ENCODE measurements at regions not wholly inside any gene's neighbourhood (a gene's known extent, or its start where the extent isn't known, plus 50 kb on each side); places are given as distances from the start of the nearest gene placed in this dataset.
A peak's percentile ranks its signal among the peaks of the same experiment; 100 is the strongest.
"Not testable (repeated sequence)": the region's sequence is repeated elsewhere in the genome, so short reads cannot be mapped to it uniquely, and the experiment has no call there.

GRCh38 chr13:48859272-48860105, 116.2 kb upstream of the FNDC3A start:
- Histone ChIP-seq H3K36me3 (ENCODE audit: insufficient read depth, low read length) (no peaks in the 10 kb centered on the region), H3K4me1 (ENCODE audit: insufficient read depth, low read length) (peaks cover 5% of the 10 kb centered on the region), H3K27me3 (ENCODE audit: insufficient read depth, low read length) (no peaks in the 10 kb centered on the region), H2AFZ (ENCODE audit: low read depth, low read length) (peak overlapping the region; percentile 87), H3K9me3 (ENCODE audit: low read length) (no peaks in the 10 kb centered on the region), H3K4me3 (ENCODE audit: low read length) (no peak overlapping the region)

DNA sequence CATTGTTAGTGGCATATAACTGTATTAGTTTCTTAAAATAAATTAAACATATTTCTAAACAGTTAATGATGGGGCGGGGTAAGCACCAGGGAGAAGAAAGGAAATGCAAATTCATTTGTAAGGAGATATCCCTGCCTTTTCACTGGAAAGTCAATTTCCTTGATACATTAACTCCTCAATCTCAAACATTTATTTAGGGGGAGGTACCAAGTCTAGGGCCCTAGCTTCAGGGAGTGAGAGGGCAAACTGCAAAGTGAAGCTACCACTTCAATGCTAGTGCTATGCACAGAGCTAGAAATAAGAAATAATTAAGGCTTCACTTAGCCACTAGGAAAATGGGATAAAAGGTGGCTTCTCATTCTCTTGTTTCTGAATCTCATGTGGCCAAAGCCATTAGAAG, 115.3 kb upstream of the FNDC3A start:
- Histone ChIP-seq H3K4me3 (ENCODE audit: low read length) (no peak overlapping the region), H3K9me3 (ENCODE audit: low read length) (no peaks in the 10 kb centered on the region), H3K36me3 (ENCODE audit: insufficient read depth, low read length) (no peaks in the 10 kb centered on the region), H3K27me3 (ENCODE audit: insufficient read depth, low read length) (no peaks in the 10 kb centered on the region), H2AFZ (ENCODE audit: low read depth, low read length) (no peak overlapping the region), H3K4me1 (ENCODE audit: insufficient read depth, low read length) (peaks cover 5% of the 10 kb centered on the region)

GRCh38 chr13:48862572-48862971, 113.1 kb upstream of the FNDC3A start:
- Histone ChIP-seq H3K4me3 (ENCODE audit: low read length) (no peak overlapping the region), H3K36me3 (ENCODE audit: insufficient read depth, low read length) (no peaks in the 10 kb centered on the region), H2AFZ (ENCODE audit: low read depth, low read length) (no peak overlapping the region), H3K27me3 (ENCODE audit: insufficient read depth, low read length) (no peaks in the 10 kb centered on the region), H3K4me1 (ENCODE audit: insufficient read depth, low read length) (peaks cover 5% of the 10 kb centered on the region), H3K9me3 (ENCODE audit: low read length) (no peaks in the 10 kb centered on the region)

DNA sequence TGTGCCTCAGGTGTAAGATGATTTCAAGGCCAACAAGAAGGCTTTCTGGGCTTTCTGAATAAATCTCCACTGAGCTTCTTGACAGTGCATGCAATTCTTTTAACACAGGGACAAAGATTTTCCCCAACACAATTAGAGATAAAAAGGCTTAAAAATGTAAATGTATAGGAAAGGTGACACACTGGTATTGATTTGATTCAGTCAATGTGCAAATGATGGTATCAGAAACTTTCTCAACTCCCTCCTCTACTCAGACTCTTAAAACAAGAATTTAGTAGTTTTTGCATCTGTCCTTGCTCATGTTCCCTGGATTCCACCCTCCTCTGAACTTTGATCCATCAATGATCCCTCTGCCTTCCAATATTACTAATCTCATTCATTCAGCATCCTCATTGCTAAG, 111.6 kb upstream of the FNDC3A start:
- H3K36me3 ChIP-seq (ENCODE audit: insufficient read depth, low read length) = no peaks in the 10 kb centered on the region
- no peak overlapping the region for H3K4me3 ChIP-seq (ENCODE audit: low read length)
- H3K27me3 ChIP-seq (ENCODE audit: insufficient read depth, low read length) = no peaks in the 10 kb centered on the region
- no peak overlapping the region for H2AFZ ChIP-seq (ENCODE audit: low read depth, low read length)
- no peaks in the 10 kb centered on the region for H3K4me1 ChIP-seq (ENCODE audit: insufficient read depth, low read length)
- no peaks in the 10 kb centered on the region for H3K9me3 ChIP-seq (ENCODE audit: low read length)

- H3K9me3 ChIP-seq (ENCODE audit: low read length) = no peaks in the 10 kb centered on the region
- H3K27me3 ChIP-seq (ENCODE audit: insufficient read depth, low read length) = no peaks in the 10 kb centered on the region
- no peaks in the 10 kb centered on the region for H3K4me1 ChIP-seq (ENCODE audit: insufficient read depth, low read length)
- no peak overlapping the region for H2AFZ ChIP-seq (ENCODE audit: low read depth, low read length)
- no peaks in the 10 kb centered on the region for H3K36me3 ChIP-seq (ENCODE audit: insufficient read depth, low read length)
- no peak overlapping the region for H3K4me3 ChIP-seq (ENCODE audit: low read length)
These were observed 109.5 kb upstream of the FNDC3A start for GRCh38 chr13:48866249-48866648.

GRCh38 chr13:48873081-48873480, 102.6 kb upstream of the FNDC3A start:
- Histone ChIP-seq H3K4me3 (ENCODE audit: low read length) (no peak overlapping the region), H3K36me3 (ENCODE audit: insufficient read depth, low read length) (no peaks in the 10 kb centered on the region), H2AFZ (ENCODE audit: low read depth, low read length) (no peak overlapping the region), H3K9me3 (ENCODE audit: low read length) (no peaks in the 10 kb centered on the region), H3K4me1 (ENCODE audit: insufficient read depth, low read length) (no peaks in the 10 kb centered on the region), H3K27me3 (ENCODE audit: insufficient read depth, low read length) (peaks cover 22% of the 10 kb centered on the region)

GRCh38 chr13:48873587-48873986, 102.1 kb upstream of the FNDC3A start:
- Histone ChIP-seq H3K27me3 (ENCODE audit: insufficient read depth, low read length) (peaks cover 22% of the 10 kb centered on the region), H3K9me3 (ENCODE audit: low read length) (no peaks in the 10 kb centered on the region), H3K4me1 (ENCODE audit: insufficient read depth, low read length) (no peaks in the 10 kb centered on the region), H2AFZ (ENCODE audit: low read depth, low read length) (no peak overlapping the region), H3K4me3 (ENCODE audit: low read length) (no peak overlapping the region), H3K36me3 (ENCODE audit: insufficient read depth, low read length) (no peaks in the 10 kb centered on the region)

- H2AFZ ChIP-seq (ENCODE audit: low read depth, low read length) = no peak overlapping the region
These were observed 101.5 kb upstream of the FNDC3A start for GRCh38 chr13:48874165-48874564.

DNA sequence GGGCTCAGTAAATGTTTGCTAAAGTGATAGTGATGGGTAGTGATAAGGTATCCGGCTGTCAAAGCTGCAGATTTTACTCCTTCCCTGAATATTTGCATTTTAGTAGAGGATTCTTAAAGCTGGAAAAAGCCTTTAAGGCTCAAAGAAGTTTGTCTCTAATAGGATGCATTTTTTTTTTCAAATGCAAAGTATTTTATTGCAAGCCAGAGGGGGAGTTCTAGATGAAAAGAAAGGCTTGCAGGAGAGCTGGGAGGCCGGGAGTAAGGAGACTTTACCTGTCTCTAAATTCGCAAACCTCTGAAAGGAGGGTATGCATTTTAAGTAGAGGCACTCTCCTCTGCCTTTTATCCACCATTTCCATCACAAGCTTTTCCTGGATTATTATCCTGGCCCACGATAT, 100.7 kb upstream of the FNDC3A start:
- no peak overlapping the region for H3K4me3 ChIP-seq (ENCODE audit: low read length)
- H3K4me1 ChIP-seq (ENCODE audit: insufficient read depth, low read length) = no peaks in the 10 kb centered on the region
- H3K9me3 ChIP-seq (ENCODE audit: low read length) = no peaks in the 10 kb centered on the region
- H3K27me3 ChIP-seq (ENCODE audit: insufficient read depth, low read length) = peaks cover 22% of the 10 kb centered on the region
- H2AFZ ChIP-seq (ENCODE audit: low read depth, low read length) = no peak overlapping the region
- no peaks in the 10 kb centered on the region for H3K36me3 ChIP-seq (ENCODE audit: insufficient read depth, low read length)

More at GRCh38 chr13:48874165-48874564, 101.5 kb upstream of the FNDC3A start:
- Histone ChIP-seq H3K4me3 (ENCODE audit: low read length) (no peak overlapping the region), H3K9me3 (ENCODE audit: low read length) (no peaks in the 10 kb centered on the region), H3K36me3 (ENCODE audit: insufficient read depth, low read length) (no peaks in the 10 kb centered on the region), H3K27me3 (ENCODE audit: insufficient read depth, low read length) (peaks cover 22% of the 10 kb centered on the region), H3K4me1 (ENCODE audit: insufficient read depth, low read length) (no peaks in the 10 kb centered on the region)

DNA sequence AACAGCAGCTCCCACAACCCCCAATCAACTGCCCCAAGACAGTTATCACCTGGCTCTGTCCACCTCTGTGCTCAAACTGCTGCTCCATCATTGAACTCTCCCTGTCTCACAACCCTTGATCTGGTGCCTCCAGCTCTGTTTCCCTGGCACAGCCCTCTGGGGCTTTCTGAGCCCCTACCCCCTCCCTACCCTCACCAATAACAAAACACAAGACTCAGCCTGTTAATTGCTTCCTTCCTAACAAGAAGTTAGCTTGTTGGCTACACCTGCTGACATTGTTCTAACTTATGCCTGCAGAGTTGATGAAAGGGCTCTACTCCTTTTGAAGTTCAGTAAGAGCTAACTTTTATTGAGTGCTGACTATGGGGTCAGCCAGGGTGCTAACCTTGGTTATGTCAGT, 99.4 kb upstream of the FNDC3A start:
- Histone ChIP-seq H3K27me3 (ENCODE audit: insufficient read depth, low read length) (peaks cover 22% of the 10 kb centered on the region), H3K9me3 (ENCODE audit: low read length) (no peaks in the 10 kb centered on the region), H2AFZ (ENCODE audit: low read depth, low read length) (no peak overlapping the region), H3K4me3 (ENCODE audit: low read length) (no peak overlapping the region), H3K4me1 (ENCODE audit: insufficient read depth, low read length) (no peaks in the 10 kb centered on the region), H3K36me3 (ENCODE audit: insufficient read depth, low read length) (no peaks in the 10 kb centered on the region)

- H3K9me3 ChIP-seq (ENCODE audit: low read length) = no peaks in the 10 kb centered on the region
- H2AFZ ChIP-seq (ENCODE audit: low read depth, low read length) = no peak overlapping the region
- peaks cover 21% of the 10 kb centered on the region for H3K27me3 ChIP-seq (ENCODE audit: insufficient read depth, low read length)
- no peaks in the 10 kb centered on the region for H3K4me1 ChIP-seq (ENCODE audit: insufficient read depth, low read length)
- no peak overlapping the region for H3K4me3 ChIP-seq (ENCODE audit: low read length)
- H3K36me3 ChIP-seq (ENCODE audit: insufficient read depth, low read length) = no peaks in the 10 kb centered on the region
These were observed 96.3 kb upstream of the FNDC3A start for GRCh38 chr13:48879432-48879831.

- Histone ChIP-seq H3K4me1 (ENCODE audit: insufficient read depth, low read length) (no peaks in the 10 kb centered on the region), H3K36me3 (ENCODE audit: insufficient read depth, low read length) (no peaks in the 10 kb centered on the region), H3K9me3 (ENCODE audit: low read length) (no peaks in the 10 kb centered on the region), H3K4me3 (ENCODE audit: low read length) (no peak overlapping the region), H2AFZ (ENCODE audit: low read depth, low read length) (no peak overlapping the region), H3K27me3 (ENCODE audit: insufficient read depth, low read length) (peaks cover 18% of the 10 kb centered on the region)
These were observed 95.9 kb upstream of the FNDC3A start for GRCh38 chr13:48879854-48880253.

DNA sequence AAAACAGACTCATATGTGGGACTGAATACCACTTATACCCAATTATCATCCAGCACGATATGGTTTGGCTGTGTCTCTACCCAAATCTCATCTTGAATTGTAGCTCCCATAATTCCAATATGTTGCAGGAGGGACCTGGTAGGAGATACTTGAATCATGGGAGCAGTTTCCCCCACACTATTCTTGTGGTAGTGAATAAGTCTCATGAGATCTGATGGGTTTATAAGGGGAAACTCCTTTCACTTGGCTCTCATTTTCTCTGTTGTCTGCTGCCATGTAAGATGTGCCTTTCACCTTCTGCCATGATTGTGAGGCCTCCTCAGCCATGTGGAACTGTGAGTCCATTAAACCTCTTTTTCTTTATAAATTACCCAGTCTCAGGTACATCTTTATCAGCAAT, 91.9 kb upstream of the FNDC3A start:
- not testable (repeated sequence) for H3K4me1 ChIP-seq (ENCODE audit: insufficient read depth, low read length); H3K4me3 ChIP-seq (ENCODE audit: low read length); H3K36me3 ChIP-seq (ENCODE audit: insufficient read depth, low read length); H2AFZ ChIP-seq (ENCODE audit: low read depth, low read length); H3K27me3 ChIP-seq (ENCODE audit: insufficient read depth, low read length); H3K9me3 ChIP-seq (ENCODE audit: low read length)

GRCh38 chr13:48885027-48885395, 90.7 kb upstream of the FNDC3A start:
- H3K36me3 ChIP-seq (ENCODE audit: insufficient read depth, low read length) = no peaks in the 10 kb centered on the region

More at GRCh38 chr13:48885027-48885395, 90.7 kb upstream of the FNDC3A start:
- no peak overlapping the region for H2AFZ ChIP-seq (ENCODE audit: low read depth, low read length)
- no peaks in the 10 kb centered on the region for H3K9me3 ChIP-seq (ENCODE audit: low read length)
- peaks cover 4% of the 10 kb centered on the region for H3K27me3 ChIP-seq (ENCODE audit: insufficient read depth, low read length)
- no peaks in the 10 kb centered on the region for H3K4me1 ChIP-seq (ENCODE audit: insufficient read depth, low read length)
- no peak overlapping the region for H3K4me3 ChIP-seq (ENCODE audit: low read length)

Data from neuron (in vitro differentiated cells).